ENCODE measurements at regions not wholly inside any gene's neighbourhood (a gene's known extent, or its start where the extent isn't known, plus 50 kb on each side); places are given as distances from the start of the nearest gene placed in this dataset.

- no peak for TF ChIP-seq CTCF (IDR thresholded peaks at IDR 0.05; ENCODE audit: insufficient read depth, low read length, poor library complexity, severe bottlenecking)
- no peak for TF ChIP-seq EZH2phosphoT487 (conservative IDR thresholded peaks at IDR 0.05; ENCODE audit: low read length)
Observed at GRCh38 chr20:51219544-51219943, 196.6 kb upstream of the KCNG1 start.

All from SU-DHL-6 (cell line).